ENCODE measurements at regions not wholly inside any gene's neighbourhood (a gene's known extent, or its start where the extent isn't known, plus 50 kb on each side); places are given as distances from the start of the nearest gene placed in this dataset.
"Not testable (repeated sequence)": the region's sequence is repeated elsewhere in the genome, so short reads cannot be mapped to it uniquely, and the experiment has no call there.

DNA sequence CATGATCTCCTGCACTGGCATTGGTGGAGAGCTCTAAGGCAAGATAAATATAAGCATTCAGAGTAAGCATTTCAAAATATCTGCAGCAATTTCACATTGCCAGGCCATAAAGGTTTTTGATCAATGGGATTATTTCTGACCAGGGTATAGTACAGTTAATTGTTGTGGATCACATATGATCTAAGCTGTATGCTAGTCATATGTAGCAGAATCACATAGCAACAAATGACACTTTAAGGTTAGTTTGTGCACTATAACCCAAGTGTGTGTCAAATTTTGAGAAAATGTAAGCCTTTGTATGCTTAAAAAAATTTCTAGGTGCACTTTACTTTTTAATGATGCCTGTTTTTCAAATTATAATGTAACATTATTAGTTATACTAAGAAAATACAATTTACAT, 386.0 kb upstream of the ADAMTS5 start:
- TF ChIP-seq, protein P1, sequence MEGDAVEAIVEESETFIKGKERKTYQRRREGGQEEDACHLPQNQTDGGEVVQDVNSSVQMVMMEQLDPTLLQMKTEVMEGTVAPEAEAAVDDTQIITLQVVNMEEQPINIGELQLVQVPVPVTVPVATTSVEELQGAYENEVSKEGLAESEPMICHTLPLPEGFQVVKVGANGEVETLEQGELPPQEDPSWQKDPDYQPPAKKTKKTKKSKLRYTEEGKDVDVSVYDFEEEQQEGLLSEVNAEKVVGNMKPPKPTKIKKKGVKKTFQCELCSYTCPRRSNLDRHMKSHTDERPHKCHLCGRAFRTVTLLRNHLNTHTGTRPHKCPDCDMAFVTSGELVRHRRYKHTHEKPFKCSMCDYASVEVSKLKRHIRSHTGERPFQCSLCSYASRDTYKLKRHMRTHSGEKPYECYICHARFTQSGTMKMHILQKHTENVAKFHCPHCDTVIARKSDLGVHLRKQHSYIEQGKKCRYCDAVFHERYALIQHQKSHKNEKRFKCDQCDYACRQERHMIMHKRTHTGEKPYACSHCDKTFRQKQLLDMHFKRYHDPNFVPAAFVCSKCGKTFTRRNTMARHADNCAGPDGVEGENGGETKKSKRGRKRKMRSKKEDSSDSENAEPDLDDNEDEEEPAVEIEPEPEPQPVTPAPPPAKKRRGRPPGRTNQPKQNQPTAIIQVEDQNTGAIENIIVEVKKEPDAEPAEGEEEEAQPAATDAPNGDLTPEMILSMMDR (conservative IDR thresholded peaks at IDR 0.05) = no peak
- TF ChIP-seq ZFX (IDR thresholded peaks at IDR 0.05) = no peak
- no peak overlapping the region for H3K27ac ChIP-seq

DNA sequence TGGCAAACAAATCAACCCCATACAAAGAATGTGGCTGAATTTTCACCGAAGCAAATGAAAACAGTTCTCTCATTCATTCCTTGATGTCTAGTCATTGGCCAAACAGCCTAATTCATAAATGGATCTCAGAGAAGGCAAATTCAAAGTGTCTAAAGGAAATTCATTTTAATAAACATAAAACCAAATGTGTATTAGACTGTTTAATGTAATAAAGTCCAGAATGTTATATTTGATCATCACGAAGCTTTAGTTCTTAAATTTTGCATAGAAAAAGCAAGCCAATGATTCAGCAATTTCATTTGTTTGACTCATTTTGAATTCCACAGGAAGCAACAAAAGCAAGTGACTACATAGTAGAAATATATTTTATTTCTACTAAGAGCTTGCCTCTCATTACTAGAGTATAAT, 379.2 kb upstream of the ADAMTS5 start:
- H3K27ac ChIP-seq = no peak overlapping the region
- no peak for TF ChIP-seq ZFX (IDR thresholded peaks at IDR 0.05)
- TF ChIP-seq, protein P1 (conservative IDR thresholded peaks at IDR 0.05) = no peak

GRCh38 chr21:27339902-27340301, 373.0 kb upstream of the ADAMTS5 start:
- TF ChIP-seq ZFX (IDR thresholded peaks at IDR 0.05) = no peak
- TF ChIP-seq, protein P1 (conservative IDR thresholded peaks at IDR 0.05) = no peak
- H3K27ac ChIP-seq = no peak overlapping the region

DNA sequence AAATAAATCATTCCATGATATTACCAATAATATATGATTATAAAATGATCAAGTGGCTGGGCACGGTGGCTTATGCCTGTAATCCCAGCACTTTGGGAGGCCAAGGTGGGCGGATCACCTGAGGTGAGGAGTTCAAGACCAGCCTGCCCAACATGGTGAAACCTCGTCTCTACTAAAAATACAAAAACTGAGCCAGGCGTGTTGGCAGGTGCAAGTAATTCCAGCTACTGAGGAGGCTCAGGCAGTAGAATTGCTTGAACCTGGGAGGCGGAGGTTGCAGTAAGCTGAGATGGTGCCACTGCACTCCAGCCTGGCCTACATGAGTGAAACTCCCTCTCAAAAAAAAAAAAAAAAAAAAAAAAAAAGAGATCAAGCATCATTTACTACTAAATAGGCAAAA, 371.1 kb upstream of the ADAMTS5 start:
- not testable (repeated sequence) for H3K27ac ChIP-seq

GRCh38 chr21:27333096-27333495, 366.2 kb upstream of the ADAMTS5 start:
- TF ChIP-seq ZFX (IDR thresholded peaks at IDR 0.05) = no peak
- TF ChIP-seq, protein P1 (conservative IDR thresholded peaks at IDR 0.05) = no peak
- no peak overlapping the region for H3K27ac ChIP-seq

GRCh38 chr21:27329255-27329851, 362.5 kb upstream of the ADAMTS5 start:
- H3K27ac ChIP-seq = no peak overlapping the region
- no peak for TF ChIP-seq ZFX (IDR thresholded peaks at IDR 0.05)
- TF ChIP-seq, protein P1 (conservative IDR thresholded peaks at IDR 0.05) = no peak

DNA sequence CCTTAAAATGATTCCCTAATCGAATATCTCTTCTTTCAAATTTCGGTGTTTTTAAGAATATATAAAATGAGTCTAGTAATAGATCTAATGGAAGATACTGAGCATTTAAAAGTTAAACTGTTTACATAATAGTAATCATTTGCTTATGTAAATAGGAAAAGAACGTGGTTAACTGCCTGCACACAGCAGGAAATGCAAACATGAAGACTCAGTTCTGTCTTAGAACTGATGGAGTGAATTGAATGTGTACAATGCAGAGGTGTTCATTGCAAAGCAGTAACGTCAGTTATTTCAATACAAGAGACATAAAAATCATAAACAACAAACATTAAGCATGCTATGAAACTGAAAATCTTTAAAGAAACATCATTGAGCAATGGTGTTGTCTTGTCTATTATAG, 359.4 kb upstream of the ADAMTS5 start:
- TF ChIP-seq, protein P1 (conservative IDR thresholded peaks at IDR 0.05) = no peak
- TF ChIP-seq ZFX (IDR thresholded peaks at IDR 0.05) = no peak
- no peak overlapping the region for H3K27ac ChIP-seq

GRCh38 chr21:27323331-27323730, 356.4 kb upstream of the ADAMTS5 start:
- H3K27ac ChIP-seq = no peak overlapping the region

More at GRCh38 chr21:27323331-27323730, 356.4 kb upstream of the ADAMTS5 start:
- TF ChIP-seq, protein P1 (conservative IDR thresholded peaks at IDR 0.05) = no peak
- TF ChIP-seq ZFX (IDR thresholded peaks at IDR 0.05) = no peak
